ENCODE measurements at regions not wholly inside any gene's neighbourhood (a gene's known extent, or its start where the extent isn't known, plus 50 kb on each side); places are given as distances from the start of the nearest gene placed in this dataset.
"Not testable (repeated sequence)": the region's sequence is repeated elsewhere in the genome, so short reads cannot be mapped to it uniquely, and the experiment has no call there.

DNA sequence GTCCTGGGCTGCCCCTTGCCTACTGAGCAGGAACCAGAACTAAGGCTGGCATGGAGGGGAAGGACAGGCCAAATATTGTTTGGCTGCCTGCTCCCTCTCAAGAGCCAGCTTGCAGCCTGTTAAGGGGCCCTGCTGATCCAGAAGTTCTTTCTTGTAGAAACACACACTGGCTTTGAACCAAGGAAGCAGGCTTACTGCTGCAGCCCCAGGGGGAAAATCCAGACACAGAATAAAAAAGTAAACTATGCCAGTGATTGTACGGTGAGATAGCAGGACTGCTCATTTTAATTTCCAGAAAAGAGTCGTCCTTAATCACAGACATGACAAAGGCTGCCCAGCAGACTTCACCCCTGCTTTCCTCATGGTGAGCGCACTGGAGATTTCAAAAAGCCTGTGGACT, 371.6 kb downstream of the ANAPC1 start:
- DNase-seq, result not testable (repeated sequence)

DNA sequence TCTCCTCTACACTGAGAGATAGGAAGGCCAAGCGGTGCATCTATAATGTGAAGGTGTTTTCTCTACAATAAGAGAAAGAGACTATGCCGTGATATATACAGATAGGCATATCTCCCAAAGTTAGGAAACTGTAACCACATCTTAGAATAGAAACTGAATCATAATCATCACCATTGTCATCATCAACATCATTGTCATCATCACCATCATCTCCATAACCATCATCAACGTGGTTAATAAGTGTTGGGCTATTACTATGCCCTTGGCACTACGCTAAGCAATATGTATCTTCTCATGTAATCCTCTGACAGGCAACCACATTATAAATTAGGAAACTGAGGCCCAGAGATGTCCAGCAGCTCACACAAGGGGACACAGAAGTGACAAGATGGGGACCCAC, 369.9 kb downstream of the ANAPC1 start:
- not testable (repeated sequence) for DNase-seq

DNA sequence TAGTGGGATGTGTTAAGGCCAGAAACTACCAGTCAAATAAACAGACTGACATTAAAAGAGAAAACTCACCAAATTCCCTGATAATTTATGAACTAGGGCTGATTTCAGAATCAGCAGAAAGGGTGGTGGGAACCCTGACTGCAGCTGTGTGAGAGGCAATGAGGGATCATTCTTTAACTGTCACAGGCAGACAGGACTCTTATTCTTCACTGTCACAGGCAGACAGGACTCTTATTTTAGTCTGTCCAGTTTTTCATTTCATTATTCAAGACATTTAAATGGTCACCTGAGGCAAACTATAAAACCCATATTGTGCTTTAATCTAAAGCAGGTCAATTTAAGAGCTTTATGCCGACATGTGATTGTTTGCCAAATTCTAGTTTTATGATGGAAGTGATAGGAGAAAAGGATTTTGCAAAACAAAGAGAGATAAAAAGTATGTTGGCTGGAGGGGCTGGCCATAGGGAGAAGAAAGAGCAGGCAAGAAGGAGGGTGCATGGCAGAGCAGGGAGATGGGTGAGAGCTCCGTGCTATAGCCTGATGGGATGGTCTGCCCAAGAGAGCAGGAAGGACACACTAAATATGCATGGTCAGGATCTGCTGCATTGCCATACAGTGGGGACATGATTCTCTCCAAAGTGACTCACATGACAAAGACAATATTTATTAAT, 366.8 kb downstream of the ANAPC1 start:
- not testable (repeated sequence) for DNase-seq

DNA sequence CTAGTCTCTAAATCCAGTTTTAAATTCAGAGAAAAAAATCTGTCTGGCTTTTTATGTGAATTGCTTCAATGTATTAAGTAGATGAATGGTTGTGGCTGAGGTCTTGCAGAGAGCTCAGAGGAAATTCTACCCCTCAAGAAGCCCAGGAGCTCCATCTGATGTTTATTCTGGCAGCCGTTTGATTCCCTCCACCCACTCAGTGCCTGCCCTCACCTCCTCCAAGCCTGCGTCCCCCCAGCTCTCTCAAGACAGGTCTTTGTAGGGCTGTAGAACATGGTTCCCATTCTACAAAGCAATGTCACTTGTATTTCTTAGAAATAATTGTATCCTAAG, 366.3 kb downstream of the ANAPC1 start:
- DNase-seq, result not testable (repeated sequence)

DNA sequence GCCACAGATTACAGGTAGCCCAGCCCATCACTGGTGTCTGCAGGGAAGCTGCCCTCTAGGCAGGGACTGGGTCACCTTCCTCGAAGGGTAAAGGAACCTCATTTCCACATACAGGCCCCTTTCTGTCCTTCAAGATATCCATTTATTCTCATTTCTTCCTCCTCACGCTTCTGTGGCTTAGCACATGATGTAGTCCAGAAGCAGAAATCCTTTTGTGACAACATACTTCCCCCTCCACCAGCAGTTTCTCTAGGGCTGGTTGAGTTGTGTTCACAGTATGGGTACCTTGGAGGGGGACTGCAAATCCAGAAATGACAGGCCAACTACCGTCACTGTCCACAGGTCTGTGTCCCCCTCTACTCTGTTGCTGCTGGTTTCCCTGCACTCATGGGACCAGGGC, 364.9 kb downstream of the ANAPC1 start:
- DNase-seq, result no peak

DNA sequence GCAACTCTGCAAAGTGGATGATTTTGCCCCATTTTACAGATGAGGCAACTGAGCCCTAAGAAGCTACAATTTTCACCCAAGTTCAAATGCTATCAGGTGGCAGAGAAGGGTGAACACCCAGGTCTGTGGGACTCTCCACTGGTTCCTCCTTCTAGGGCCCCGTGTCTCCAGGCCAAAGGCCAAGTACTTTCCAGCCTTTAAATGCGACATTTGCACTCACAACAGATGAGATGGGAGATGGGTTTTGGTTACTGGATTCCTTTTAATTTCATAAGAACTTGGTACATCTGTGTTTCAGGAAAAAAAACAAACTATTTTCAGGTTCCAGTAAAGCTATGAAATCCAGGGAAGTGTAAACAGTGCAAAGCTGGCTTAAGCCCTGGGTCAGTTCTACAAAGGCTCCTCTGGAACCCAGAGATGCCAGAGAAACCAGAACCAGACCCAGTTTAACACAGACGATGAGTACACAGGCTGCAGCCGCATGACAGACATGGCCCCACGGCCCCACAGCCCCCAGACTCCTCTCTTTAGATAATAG, 361.7 kb downstream of the ANAPC1 start:
- no peak for DNase-seq

DNA sequence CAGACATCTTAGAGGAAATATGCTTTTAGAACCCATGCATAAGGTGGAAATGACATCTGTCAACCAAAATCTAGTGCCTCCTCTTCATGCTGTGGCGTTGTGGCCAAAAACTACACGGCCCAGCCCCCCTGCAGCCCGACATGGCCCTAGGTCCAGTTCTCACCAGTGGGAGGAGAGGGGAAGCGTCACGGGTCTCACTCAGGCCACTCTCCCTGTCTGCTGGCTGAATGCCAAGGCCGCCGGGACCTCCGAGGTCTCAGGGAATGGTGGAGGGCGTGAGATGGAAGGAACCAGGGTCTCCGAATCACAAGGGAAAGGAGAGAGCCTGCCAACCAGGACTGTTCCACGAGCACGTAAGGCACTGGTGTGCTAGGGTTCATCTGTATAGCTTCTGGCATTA, 361.0 kb downstream of the ANAPC1 start:
- no peak for DNase-seq

DNA sequence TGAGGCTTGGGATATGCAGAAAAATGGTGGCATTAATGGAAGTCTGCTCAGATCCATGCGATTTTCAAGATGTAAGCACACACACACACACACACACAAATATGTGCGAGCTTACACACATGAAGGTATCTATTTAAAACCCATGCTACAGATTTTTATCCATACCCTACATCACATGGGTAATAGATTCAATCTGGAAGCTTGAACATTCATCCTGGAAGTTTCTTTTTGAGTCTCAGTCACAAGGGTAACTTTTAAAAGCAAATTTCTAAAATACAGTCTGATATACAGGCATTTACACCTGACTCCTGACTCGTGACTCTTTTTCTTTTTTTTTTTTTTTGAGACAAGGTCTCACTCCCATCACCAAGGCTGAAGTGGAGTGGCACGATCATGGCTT, 359.0 kb downstream of the ANAPC1 start:
- DNase-seq, result not testable (repeated sequence)

DNA sequence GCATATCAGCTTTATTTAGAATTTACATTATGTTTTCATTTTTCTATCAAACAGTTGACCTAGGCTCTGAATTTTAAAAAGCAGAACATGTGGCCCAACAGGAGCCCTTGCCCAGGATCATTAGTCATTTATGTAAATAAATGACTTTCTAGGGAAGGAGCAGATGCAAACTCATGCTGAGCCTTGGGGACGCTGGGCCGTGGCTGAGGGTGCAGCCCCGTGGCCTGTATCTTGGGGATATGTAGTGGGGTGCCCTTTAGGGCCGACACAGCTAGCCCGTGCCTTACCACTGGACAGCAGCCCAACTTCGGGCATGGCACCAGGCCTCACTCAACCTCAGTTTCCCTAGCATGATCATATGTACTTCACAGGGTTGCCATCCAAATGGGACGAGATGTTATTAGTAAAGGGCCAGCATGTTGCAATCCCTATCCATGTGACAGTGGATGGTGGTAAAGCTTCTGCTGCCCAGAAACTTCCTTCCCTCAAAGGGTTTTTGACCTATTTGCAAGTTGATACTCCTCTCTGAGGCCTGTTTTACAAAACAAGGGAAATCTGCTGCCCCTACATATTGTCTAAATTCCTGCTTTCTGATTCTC, 357.9 kb downstream of the ANAPC1 start:
- DNase-seq, result not testable (repeated sequence)

DNA sequence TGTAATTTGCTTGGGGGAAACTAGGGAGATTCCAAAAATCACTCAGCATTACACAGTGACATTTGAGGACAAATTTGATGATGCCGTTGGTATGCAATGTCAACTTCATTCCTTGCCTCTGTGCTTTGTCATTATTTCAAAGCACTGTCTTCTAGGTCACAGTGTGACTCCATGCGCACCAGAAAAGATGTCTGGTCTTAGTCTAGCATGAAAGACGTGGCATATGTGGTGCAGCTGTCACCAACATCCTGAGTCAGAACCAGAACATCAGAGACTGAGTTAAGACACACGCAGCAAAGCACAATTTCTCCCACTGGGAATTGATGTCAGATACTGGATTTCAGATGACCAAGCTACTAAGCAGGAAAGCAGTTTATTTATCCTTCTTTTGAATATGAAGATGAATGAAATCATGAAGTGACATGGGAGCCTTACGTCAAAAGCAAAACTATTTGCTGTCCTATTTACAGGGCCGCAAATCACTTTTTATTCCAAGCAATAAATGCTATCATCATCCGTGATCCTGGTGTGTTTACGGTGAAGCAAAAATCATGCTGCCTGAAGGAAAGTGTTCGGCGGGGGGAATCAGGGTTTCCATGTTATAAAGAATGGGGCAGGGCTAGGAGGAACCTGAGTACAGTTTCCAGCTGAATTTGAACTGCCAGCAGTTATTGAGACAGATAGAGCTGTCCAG, 356.1 kb downstream of the ANAPC1 start:
- DNase-seq, result not testable (repeated sequence)

DNA sequence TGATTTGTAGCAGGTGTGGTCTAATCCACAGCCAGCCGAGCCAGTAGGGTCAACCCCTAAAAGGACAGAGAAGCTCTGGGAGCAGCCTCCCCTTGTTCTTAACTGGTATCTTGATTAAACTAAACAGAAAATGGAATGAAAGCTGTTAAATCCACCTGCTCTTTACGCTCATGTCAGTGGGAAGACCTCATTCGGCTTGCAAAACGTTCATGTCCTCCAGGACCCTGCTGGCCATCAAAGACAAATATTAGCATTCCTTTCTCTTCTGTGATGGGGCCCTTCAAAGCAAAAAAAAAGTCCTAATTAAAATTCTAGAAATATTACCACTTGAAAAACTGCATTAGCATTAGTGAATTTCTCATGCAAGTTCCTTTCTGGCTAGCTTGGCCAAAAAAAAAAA, 355.0 kb downstream of the ANAPC1 start:
- not testable (repeated sequence) for DNase-seq

DNA sequence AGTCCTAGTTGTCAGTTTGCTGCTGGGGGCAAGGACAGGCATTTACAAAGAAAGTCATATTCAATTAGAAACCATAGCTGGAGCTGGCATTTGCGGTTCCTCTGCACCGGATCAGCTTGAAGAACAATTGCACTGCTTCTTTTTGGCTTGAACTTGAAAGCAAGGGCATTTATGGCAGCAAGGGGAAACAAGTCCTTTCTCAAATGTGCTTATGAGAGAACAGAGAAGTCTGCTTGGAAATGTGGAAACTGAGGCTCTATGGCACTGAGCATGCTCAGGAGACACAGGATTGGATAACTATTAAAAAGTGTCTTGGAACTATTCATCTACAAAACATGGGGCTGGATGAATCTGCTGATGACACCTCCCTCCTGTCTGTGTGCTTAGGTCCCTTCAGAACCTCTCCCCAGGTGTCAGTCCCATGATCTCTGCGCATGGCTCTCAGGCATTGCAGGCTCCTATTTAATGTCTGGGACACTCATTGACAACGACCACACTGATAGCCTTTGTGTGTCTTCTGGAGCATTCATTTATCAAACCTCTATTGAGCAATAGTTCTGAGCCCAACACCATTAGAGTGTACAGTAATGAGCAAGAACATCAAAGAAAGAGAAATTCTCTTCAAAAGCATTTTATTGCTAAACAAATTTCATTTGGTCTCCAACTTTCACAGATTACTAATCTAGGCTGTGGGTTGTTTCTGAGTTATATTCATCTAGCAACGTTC, 353.6 kb downstream of the ANAPC1 start:
- DNase-seq, result not testable (repeated sequence)

DNA sequence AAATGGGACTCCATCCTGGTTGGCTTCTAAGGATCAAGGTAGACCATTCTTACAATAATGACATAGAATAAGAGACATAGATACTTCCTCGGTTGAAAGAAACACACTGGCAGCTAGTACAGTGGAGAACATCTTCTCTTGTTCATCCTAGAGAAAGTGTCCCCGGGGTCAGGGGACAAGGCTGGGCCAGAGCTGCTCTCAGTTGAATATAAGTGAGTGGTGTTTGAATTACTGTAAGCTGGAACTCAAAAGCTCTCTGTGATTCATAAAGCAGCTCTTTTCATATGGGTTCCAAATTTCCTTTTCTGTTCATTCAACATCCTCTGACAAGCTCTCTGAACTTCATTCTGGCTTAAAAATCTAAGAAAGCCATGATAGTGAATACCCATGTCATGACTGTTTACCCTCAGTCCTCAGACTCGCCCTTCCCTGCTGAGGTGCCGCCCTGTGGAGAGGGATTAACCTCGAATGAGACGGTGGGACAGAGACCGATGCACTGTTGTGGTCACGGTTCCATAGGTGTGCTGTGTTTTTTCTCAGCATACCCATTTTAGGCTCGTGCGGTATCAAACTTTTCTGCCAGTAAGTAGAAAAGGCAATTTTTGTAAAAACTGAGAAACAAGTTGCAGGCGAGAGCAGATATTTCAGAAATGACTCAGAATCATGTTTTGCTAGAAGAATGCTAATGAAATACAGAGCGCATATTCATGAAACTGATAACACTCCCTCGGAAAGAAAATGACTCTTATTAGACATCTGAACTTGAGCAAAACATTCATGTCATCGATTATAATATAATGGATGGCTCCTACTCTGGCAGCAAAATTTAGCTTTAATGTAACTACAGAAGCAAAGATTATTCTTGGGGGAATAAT, 351.1 kb downstream of the ANAPC1 start:
- DNase-seq, result not testable (repeated sequence)

DNA sequence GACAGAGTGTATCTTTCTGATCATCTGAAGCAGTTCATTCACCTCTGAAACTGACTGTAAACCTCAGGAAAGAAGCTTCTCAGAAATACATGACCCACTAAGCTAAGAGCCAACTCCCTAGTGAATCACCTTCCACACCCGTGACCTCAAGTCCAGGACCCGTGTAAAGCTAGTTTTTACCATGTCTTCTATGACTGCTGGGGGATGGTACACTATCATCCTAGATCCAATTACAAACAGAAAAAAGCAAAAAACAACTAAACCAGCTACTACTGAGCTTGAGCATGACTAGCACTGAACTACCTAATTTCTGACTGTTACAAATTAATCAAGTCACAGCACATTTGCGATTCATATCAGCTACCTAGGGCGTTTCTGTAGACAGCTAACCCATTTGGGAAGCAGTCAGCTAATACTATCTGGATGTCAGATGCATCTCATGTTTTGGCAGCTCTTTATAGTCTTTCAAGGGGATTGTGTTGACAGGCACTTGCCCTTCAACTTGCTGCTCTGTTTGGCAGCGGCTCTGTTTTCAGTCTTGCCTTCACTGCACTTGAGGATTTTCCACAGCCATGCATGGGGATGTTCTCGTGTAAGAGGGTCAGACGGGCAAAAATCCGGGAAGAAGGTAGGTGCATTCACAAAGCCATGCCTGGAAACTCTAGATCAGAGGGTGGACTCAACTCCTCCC, 350.3 kb downstream of the ANAPC1 start:
- DNase-seq, result peak; percentile 11

DNA sequence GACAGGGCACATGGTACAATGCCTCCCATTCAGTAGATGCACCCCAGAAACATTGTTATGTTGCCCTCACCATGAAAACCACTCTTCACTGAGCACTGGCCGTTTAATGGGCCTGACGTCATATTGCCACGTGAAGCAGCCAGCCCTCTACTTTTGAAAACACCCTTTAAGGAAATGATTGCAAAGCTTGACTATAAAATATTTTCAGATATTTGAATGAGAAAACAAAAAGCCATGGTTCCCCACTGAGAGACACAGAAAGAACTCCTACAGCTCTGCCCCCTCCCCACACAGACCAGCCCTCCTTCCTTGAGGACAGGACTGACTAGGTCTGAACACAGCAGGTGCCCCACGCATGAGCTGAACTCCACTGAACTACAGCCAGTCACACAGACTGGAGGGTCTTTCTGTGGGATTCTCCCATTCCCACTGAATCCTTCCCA, 349.1 kb downstream of the ANAPC1 start:
- peak; percentile 30 for DNase-seq

DNA sequence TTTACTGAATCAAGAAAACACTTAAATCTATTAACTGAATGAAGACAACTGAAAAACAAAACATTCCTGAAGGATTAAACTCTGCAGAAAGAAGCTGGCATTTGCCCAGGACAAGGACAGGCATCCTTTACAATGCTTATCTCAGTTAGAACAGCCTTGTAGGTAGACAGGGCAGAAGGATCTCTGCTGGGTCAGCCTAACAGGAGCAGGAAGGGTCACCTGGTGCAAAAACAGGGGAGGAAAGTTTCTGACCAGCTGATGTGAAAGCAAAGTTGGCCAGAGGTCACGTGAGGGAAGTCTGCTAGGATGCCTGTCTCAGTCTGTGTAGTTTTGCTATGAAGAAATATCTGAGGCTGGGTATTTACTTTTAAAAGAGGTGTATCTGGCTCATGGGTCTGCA, 348.6 kb downstream of the ANAPC1 start:
- DNase-seq, result peak; percentile 49

DNA sequence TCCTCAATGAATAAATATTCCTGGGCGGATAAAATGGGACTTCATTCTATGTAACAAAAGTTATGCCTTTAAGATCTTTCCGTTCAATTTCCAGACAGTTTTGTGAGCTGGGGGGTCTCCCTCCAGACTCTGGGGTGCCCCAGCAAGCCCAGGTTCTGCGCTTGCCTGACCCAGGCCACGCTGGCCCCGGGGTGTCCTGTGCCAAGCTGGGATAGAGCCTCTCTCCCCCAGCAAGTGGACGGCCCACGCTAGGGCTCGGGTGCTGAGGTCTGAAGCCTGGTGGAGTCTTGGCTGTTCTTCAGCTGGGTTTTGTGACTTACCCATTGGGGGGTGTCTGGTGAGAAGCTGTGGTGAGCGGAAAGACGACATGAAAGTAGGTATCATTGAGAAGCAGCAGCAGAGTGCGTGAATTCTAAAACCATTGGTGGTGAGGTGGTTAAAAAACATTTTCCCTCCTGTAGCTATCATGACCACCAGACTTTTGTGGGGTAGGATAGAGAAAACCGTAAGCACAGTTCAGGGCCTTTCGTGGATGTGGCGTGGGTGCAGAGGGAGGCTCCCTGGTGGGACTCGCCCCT, 346.8 kb downstream of the ANAPC1 start:
- no peak for DNase-seq

DNA sequence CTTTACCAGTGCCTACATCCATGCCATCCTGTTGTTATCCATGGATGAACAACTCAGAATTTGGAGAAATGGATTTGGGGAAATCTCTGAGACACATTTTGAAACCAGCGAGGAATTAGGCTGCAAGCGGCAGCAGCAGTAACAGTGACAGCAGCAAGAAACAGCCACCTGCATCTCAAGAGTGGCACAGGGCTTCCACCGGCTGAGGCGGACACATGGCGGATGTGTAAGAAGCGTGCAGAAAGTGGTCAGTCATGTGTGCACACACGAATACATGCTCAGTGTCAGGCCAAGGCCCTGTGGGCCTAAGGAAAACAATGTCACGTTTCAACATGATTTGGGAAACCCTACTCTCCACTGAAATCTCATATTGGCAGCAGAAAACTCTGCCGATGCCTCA, 344.0 kb downstream of the ANAPC1 start:
- not testable (repeated sequence) for DNase-seq

DNA sequence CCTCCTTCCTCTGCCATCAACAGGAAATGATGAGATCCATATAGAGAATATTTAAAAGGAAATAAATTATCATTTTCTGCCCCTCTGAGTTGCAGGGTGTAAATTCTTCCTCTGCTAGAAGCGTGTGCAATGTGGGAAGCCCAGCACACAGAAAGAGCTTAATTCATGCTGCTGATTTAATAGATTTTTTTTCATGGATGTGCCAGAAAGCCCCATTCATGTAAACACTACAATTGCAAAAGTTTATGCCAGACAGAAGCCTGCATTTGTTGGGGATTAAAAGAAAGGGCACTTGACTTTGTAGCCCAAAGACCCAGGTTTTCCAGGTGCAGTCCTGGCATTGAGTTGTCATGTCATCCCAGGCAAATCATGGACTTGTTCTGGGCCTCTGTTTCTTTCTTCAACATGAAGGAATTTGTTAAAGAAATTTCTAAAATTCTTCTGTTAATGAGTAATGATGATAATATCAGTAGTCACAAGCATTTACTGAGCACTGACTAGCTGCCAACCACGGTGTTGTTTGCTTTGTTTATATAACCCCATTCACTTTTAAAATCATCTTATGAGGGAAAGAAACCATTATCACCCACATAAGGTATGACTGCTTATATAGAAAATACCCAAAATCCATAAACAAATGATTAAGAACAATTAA, 341.7 kb downstream of the ANAPC1 start:
- DNase-seq, result peak; percentile 50

DNA sequence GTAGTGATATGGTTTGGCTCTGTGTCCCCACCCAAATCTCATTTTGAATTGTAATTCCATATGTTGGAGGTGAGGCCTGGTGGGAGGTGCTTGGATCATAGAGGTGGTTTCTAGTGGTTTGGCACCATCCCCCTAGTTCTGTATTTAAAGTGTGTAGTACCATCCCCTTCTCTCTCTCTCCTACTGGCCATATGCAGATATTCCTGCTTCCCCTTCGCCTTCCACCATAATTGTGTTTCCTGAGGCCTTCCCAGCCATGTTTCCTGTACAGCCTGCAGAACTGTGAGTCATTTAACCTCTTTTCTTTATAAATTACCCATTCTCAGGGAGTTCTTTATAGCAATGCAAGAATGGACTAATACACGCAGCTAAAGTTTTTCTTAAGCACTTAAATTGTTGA, 340.0 kb downstream of the ANAPC1 start:
- not testable (repeated sequence) for DNase-seq

Measured in NCI-H226 (cell line).